Lower leg skin (tissue), 4 donors: ENCODE measurements at regions not wholly inside any gene's neighbourhood (a gene's known extent, or its start where the extent isn't known, plus 50 kb on each side); places are given as distances from the start of the nearest gene placed in this dataset.

ENCODE experiments used
- DNase-seq, 2 donors: peaks; one replicate each; pipeline ENCODE4 v3.0.0-alpha.2; 2019; ENCODE audit warnings: low spot score in 2 of 2
- H3K4me3 ChIP-seq: fragments of 200-600 bp; sonication (generic); 2 replicates; pipeline ENCODE4 v1.5.1; 2017; ENCODE audit warnings: mild to moderate bottlenecking, low read depth; ENCODE audit not compliant: poor library complexity, severe bottlenecking
- POLR2A ChIP-seq, 2 donors: fragments of 450-650 bp; IDR thresholded peaks; one replicate each; pipeline ENCODE4 v1.6.1; 2016 to 2017; ENCODE audit warnings: antibody characterized with exemption in 2 of 2, mild to moderate bottlenecking in 1 of 2, moderate library complexity in 1 of 2
- WGBS, 2 donors: methylation state at CpG; one replicate each; pipeline ENCODE4 v1.1.5; 2018; 5-methylcytosine and 5-hydroxymethylcytosine counted together
- intact Hi-C: fragments of 100-400 bp; cut with DNase I; formaldehyde crosslinking; loops from one replicate; pipeline ENCODE4 v1.15.0; 2023; ENCODE audit warnings: low total_unique reads
- TF ChIP-seq, protein P1 (sequence below), 3 donors: fragments of 450-650 bp; IDR thresholded peaks; one replicate each; pipeline ENCODE4 v1.5.1; 2016; ENCODE audit warnings: antibody characterized with exemption in 3 of 3, mild to moderate bottlenecking in 3 of 3, moderate library complexity in 2 of 3

DNA sequence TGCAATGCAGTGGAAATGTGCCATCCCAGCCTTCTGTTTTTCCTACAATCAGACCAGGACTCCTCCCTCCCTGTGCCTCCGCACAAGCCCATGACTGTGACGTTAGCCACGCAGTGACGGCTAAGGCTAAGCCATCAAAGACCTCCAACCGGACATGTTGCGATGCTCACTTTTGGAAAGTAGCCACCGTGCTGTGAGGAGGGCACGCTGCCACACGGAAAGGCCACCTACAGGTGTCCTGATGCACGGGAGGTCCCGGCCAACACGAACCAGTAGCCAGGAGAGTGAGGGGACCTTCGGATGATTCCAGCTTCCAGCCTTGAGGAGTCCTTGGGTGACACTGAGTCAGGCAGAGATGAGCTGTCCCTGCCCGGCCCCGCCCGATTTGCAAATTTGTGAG, 53.9 kb downstream of the FOXL1 start:
- peak in 1 of 2 donors; percentile 32 for DNase-seq
- TF ChIP-seq, protein P1, sequence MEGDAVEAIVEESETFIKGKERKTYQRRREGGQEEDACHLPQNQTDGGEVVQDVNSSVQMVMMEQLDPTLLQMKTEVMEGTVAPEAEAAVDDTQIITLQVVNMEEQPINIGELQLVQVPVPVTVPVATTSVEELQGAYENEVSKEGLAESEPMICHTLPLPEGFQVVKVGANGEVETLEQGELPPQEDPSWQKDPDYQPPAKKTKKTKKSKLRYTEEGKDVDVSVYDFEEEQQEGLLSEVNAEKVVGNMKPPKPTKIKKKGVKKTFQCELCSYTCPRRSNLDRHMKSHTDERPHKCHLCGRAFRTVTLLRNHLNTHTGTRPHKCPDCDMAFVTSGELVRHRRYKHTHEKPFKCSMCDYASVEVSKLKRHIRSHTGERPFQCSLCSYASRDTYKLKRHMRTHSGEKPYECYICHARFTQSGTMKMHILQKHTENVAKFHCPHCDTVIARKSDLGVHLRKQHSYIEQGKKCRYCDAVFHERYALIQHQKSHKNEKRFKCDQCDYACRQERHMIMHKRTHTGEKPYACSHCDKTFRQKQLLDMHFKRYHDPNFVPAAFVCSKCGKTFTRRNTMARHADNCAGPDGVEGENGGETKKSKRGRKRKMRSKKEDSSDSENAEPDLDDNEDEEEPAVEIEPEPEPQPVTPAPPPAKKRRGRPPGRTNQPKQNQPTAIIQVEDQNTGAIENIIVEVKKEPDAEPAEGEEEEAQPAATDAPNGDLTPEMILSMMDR (IDR thresholded peaks at IDR 0.05) = no peak
- TF ChIP-seq POLR2A (IDR thresholded peaks at IDR 0.05) = no peak
- 87 to 89% methylated on average over 16 of the region's 16 CpGs for WGBS, 2 donors
- intact Hi-C loops = no loop called here
- H3K4me3 ChIP-seq = no peak overlapping the region

DNA sequence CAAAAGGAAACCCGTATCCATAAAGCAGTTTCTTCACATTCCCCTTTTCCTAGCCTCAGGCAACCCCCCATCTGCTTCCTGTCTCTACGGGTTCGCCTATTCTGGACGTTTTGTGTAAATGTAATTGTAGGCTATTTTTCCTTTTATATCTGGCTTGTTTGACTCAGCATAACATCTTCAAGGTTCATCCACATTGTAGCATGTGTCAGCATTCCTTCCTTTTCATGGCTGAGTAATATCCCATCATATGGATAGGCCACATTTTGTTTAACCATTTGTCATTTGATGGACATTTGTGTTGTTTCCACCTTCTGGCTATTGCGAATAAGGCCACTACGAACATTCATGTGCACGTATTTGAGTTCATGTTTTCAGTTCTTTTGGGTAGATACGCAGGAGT, 54.6 kb downstream of the FOXL1 start:
- no peak overlapping the region for H3K4me3 ChIP-seq
- no peak for DNase-seq
- no peak for TF ChIP-seq POLR2A (IDR thresholded peaks at IDR 0.05)
- TF ChIP-seq, protein P1 (IDR thresholded peaks at IDR 0.05) = no peak
- WGBS, 2 donors = 78 to 83% methylated on average over 8 of the region's 8 CpGs
- intact Hi-C loops = no loop called here

DNA sequence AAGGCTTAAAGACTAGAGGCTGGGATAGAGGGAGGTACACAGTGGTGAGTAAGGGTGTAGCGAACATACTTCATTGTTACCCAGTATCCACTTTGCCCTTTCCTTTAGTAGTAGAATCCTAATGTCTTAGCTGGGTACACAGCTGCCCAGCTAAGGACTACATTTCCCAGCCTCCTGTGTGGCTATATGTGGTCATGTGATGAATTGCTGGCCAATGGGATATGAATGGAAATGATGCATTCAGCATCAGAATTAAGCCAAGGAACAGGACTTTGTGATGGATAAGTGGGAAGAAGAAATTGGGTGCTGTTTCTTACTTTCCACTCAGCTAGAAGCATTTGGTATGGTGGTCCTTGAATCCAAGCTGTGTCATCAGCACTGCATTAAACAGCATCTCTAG, 55.9 kb downstream of the FOXL1 start:
- intact Hi-C loops = no loop called here
- TF ChIP-seq, protein P1 (IDR thresholded peaks at IDR 0.05) = no peak
- no peak for TF ChIP-seq POLR2A (IDR thresholded peaks at IDR 0.05)
- DNase-seq = no peak
- WGBS, 2 donors = 97 to 100% methylated on average over 1 of the region's 1 CpG
- no peak overlapping the region for H3K4me3 ChIP-seq

DNA sequence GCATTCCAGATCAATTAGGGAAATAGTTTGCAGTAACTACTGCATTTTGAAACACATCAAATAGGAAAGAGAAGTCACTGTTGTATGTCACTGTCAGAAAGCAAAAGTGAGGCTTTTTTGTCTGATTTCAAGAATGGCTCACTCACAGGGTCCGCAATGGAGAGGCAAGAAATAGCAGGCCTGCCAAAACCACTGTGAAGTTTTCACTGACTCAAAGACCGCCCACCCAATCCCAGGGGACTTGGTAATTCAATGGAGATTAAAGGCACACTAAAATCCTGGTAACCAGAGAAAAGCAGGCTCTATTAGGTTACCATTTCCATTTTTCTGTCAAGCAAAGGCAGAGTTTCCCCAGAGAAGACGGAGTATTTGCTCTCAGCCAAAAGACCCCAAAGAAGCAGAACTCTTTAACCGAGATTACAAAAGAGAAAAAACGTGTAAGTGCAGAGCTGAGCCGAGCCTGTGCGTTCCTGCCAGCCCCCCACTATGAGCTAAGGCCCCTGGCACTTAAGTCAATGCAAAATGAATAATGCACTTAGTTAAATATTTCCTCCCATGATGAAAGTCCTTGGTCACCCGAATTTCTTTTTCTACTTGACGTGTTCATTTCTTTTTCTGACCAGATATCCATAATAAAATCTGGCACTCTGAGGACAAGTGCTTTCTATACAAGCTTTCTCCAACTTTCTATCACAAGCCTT, 57.0 kb downstream of the FOXL1 start:
- H3K4me3 ChIP-seq = no peak overlapping the region
- 63 to 69% methylated on average over 9 of the region's 9 CpGs for WGBS, 2 donors
- no peak for DNase-seq
- no peak for TF ChIP-seq POLR2A (IDR thresholded peaks at IDR 0.05)
- TF ChIP-seq, protein P1 (IDR thresholded peaks at IDR 0.05) = no peak
- intact Hi-C loops = no loop called here

DNA sequence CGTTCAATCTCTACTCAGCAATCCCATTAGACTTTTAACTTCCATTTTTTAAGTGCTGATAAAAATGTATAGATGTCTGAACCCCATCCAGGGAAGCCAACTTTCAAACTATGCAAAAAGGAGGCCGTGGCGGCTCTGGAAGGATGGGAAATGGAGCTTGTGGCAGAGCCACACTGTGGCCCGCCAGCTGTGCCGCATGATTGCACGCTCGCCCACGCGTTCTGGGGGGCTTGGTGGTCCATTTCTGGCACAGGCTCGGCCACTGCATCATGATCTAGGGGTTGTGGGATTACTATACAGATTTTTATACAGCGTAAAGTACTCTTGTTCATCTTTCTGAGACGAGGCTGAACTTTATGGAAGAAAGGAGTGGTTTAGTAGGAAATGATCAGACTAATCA, 57.6 kb downstream of the FOXL1 start:
- no peak for DNase-seq
- TF ChIP-seq, protein P1 (IDR thresholded peaks at IDR 0.05) = no peak
- TF ChIP-seq POLR2A (IDR thresholded peaks at IDR 0.05) = no peak
- 81 to 88% methylated on average over 12 of the region's 12 CpGs for WGBS, 2 donors
- no peak overlapping the region for H3K4me3 ChIP-seq
- intact Hi-C loops = no loop called here

DNA sequence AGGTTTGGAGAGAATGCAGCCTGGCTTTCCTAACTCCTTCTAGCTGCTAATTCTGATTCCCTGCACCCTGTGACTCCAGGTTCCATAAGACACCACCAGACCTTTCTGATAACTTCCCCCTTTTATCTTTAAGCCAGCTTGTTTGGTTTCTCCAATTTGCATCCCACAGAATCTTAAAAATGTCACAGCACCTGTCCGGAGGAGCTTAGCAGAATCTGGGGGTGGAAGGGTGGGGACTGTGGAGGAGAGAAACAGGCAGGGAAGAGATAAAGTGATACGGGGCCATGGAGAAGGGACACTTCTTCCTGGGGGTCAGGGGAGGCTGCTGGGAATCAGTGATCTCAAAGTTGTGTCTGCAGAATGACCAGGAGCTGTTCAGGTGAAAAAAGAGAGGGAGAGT, 59.4 kb downstream of the FOXL1 start:
- H3K4me3 ChIP-seq = no peak overlapping the region
- 49 to 57% methylated on average over 2 of the region's 2 CpGs for WGBS, 2 donors
- DNase-seq = no peak
- TF ChIP-seq POLR2A (IDR thresholded peaks at IDR 0.05) = no peak
- TF ChIP-seq, protein P1 (IDR thresholded peaks at IDR 0.05) = no peak
- intact Hi-C loops = no loop called here
